D721Med (cell line): ENCODE measurements at regions not wholly inside any gene's neighbourhood (a gene's known extent, or its start where the extent isn't known, plus 50 kb on each side); places are given as distances from the start of the nearest gene placed in this dataset.

Source experiments
- DNase-seq: peaks from one replicate; pipeline ENCODE4 v3.0.0; 2011; ENCODE audit warnings: low spot score; ENCODE audit not compliant: insufficient read length
- FAIRE-seq: peaks from 2 replicates; lab custom pipeline; 2011; peaks lifted over from hg19 to GRCh38; lab: Jason Lieb, UNC
- TF ChIP-seq, protein P1 (sequence below): IDR thresholded peaks from 2 replicates; pipeline ENCODE4 v1.5.1; 2012; ENCODE audit warnings: mild to moderate bottlenecking, control low read depth; ENCODE audit not compliant: insufficient read depth; ENCODE audit errors: missing control alignments

DNA sequence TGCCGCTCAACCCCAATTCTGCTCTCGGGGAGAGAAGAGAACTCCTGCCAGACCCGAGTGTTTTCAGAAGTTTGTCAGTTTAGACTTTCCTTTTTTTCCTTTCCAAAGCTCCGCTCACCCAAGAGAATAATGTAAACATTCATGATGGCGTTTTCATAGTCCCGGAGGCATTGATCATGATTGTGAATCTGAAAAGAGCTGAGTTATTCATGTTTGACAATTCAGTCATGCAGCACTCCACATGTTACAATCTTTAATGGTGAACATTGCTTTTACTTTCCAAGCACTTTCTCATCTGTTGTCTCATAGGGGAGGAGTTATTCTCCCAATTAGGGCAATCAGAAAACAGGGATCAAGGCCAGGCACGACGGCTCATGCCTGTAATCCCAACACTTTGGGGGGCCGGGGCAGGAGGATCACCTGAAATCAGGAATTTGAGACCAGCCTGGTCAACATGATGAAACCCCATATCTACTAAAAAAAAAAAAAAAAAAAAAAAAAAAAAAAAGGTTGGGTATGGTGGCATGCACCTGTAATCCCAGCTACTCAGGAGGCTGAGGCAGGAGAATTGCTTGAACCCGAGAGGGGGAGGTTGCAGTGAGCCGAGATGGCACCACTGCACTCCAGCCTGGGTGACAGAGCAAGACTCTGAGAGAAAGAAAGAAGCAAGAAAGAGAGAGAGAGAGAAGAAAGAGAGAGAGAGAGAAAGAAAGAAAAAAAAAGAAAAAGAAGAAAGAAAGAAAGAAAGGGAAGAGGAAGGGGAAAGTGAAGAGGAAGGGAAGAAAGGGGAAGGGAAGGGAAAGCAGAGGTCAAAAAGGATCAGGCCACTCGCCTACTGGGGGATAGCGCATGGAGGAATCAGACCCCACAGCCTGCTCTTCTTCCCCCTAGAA is 70.0 kb upstream of the TNRC6C start:
- TF ChIP-seq, protein P1, sequence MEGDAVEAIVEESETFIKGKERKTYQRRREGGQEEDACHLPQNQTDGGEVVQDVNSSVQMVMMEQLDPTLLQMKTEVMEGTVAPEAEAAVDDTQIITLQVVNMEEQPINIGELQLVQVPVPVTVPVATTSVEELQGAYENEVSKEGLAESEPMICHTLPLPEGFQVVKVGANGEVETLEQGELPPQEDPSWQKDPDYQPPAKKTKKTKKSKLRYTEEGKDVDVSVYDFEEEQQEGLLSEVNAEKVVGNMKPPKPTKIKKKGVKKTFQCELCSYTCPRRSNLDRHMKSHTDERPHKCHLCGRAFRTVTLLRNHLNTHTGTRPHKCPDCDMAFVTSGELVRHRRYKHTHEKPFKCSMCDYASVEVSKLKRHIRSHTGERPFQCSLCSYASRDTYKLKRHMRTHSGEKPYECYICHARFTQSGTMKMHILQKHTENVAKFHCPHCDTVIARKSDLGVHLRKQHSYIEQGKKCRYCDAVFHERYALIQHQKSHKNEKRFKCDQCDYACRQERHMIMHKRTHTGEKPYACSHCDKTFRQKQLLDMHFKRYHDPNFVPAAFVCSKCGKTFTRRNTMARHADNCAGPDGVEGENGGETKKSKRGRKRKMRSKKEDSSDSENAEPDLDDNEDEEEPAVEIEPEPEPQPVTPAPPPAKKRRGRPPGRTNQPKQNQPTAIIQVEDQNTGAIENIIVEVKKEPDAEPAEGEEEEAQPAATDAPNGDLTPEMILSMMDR = no peak
- FAIRE-seq (no peak), DNase-seq (no peak)

DNA sequence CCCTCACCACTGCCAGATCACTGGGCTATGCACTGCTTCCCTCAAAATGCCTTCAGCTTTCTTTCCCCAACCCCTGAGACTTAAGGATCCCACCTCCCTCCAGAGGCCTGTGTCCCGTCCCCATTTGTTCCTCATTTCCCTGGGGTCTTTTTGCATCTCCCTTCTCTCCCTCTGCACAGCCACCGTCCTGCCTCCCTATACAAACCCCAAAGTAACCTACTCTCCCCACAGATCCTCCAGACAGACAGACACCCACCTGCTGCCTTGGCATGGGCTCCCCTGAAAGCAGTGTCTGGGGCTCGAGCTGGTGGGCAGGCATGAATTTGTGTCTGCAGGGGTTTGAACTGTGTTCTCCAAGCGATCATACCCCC is 69.4 kb upstream of the TNRC6C start:
- no peak for DNase-seq
- FAIRE-seq = no peak

GRCh38 chr17:77889866-77890760 is 68.4 kb upstream of the TNRC6C start:
- TF ChIP-seq, protein P1 = no peak
- FAIRE-seq (no peak), DNase-seq (no peak)

More for the DNA sequence above, 69.4 kb upstream of the TNRC6C start:
- TF ChIP-seq, protein P1 = no peak

GRCh38 chr17:77890771-77891170 is 67.7 kb upstream of the TNRC6C start:
- DNase-seq (no peak), FAIRE-seq (no peak)
- TF ChIP-seq, protein P1 = no peak

GRCh38 chr17:77891602-77892001 is 66.9 kb upstream of the TNRC6C start:
- DNase-seq (no peak), FAIRE-seq (no peak)
- TF ChIP-seq, protein P1 = no peak

DNA sequence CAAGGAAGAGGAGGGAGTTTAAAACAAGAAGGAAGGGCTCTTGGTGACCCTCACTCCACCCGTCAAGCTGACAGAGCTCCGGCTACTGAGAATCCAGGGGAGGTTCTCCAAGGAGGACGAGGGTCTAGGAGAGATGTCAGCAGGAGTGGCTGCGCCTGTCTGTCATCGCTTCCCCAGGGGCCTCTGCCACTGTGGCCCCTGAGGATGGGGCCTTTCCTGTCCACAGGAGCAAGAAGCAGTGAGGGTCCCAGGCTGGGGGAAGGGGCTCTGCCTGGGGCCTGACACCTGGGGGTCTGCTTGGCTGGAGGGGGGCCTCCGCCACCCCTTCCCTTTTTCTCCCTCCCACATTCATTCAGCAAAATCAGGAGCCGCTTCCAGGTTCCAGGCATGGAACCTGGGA is 66.5 kb upstream of the TNRC6C start:
- FAIRE-seq = no peak
- no peak for DNase-seq
- TF ChIP-seq, protein P1 = no peak
